ENCODE measurements at regions not wholly inside any gene's neighbourhood (a gene's known extent, or its start where the extent isn't known, plus 50 kb on each side); places are given as distances from the start of the nearest gene placed in this dataset.

DNA sequence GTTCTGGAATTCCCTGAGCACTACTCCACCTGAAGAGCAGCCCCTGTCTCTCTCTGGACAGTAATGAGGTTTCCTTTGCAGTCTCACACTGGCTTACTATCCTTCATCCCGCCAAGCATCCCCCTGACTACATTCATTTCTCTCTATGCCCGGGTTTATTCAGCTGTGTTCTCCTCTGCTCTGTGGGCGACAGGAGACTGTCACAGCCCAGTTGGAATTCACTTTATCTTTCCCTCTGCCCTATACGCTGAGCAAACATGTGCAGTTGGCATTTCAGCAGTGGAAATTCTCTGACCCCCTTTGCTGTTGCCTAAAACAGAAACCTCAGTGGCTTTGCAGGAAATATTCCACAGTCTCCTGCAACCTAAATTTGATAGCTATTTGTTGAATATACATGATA lies 83.5 kb upstream of the MAX start:
- ATAC-seq (ENCODE audit: low FRiP score in 2 of 2) (no peak), DNase-seq (no peak)
- TF ChIP-seq POLR2AphosphoS5 (IDR thresholded peaks at IDR 0.05), result no peak
- no peak for TF ChIP-seq CTCF (IDR thresholded peaks at IDR 0.05)
- TF ChIP-seq EP300 (IDR thresholded peaks at IDR 0.05), result no peak
- TF ChIP-seq POLR2A (IDR thresholded peaks at IDR 0.05), result no peak
- no peak overlapping the region for H3K4me3 ChIP-seq
- H3K27ac ChIP-seq, result no peak overlapping the region
- no peaks in the 10 kb centered on the region for H3K36me3 ChIP-seq
- peaks cover 5 to 11% (median 10%) of the 10 kb centered on the region in 4 donors for H3K9me3 ChIP-seq
- H3K4me1 ChIP-seq, result no peaks in the 10 kb centered on the region
- 62 to 78% methylated on average over 4 of the region's 4 CpGs for WGBS, 2 donors
- no peaks in the 10 kb centered on the region for H3K27me3 ChIP-seq

DNA sequence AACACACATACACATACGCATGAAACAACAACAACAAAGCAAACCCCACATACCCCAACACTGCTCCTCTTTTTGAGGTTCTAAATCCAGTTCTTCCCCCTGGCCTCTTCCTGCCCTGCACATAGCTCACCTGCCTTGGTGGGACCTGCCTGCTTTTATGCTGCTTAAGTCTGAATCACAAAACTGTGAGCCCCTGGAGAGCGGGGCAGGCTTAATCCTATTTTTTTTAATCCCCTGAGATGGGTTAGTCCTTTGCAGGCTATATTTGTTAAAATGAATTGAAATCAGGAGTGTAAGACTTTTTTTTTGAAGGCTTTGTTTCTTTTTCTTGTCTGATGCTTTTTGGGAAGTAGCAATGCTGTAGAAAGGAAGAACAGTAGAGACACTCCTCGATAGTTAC lies 84.6 kb upstream of the MAX start:
- no peaks in the 10 kb centered on the region for H3K36me3 ChIP-seq
- TF ChIP-seq EP300 (IDR thresholded peaks at IDR 0.05), result no peak
- TF ChIP-seq POLR2AphosphoS5 (IDR thresholded peaks at IDR 0.05), result no peak
- TF ChIP-seq CTCF (IDR thresholded peaks at IDR 0.05), result no peak
- TF ChIP-seq POLR2A (IDR thresholded peaks at IDR 0.05), result no peak
- DNase-seq (no peak), ATAC-seq (ENCODE audit: low FRiP score in 2 of 2) (no peak)
- peaks cover 4 to 8% (median 7%) of the 10 kb centered on the region in 4 donors for H3K9me3 ChIP-seq
- 80 to 85% methylated on average over 3 of the region's 3 CpGs for WGBS, 2 donors
- no peak overlapping the region for H3K27ac ChIP-seq
- no peaks in the 10 kb centered on the region for H3K27me3 ChIP-seq
- no peak overlapping the region for H3K4me3 ChIP-seq
- H3K4me1 ChIP-seq, result no peaks in the 10 kb centered on the region

DNA sequence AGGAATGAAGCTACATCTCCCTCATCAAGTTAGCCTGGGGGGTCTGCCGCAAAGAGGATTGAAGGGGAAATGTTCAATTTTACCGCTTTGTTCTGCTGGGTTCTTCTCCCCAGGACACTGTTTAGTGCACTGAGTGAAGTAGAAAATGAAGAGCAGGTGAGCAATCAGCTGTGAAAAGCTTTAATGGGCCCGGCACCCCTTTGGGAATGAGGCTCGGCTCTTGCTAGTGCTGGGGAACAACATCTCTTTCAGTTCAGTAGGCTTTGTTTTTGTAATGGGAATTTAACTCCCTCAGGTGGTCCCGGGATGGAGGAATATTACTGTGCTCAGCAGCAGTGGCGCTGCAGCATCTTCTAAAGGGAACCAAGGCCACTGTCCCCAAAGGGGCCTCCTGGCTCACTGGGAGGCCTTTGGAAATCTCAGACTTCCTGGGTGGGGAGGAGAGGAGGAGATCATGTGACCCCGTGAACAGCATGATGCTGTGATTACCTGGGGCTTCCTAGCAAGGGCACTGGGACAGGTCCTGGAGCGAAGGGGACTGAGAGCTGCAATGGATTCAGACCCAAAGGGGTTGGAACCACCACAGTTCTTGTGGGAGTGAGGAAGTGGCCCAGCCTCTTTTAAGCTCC lies 85.2 kb upstream of the MAX start:
- no peak overlapping the region for H3K27ac ChIP-seq
- H3K9me3 ChIP-seq, result peaks cover 0 to 2% (median under 1%) of the 10 kb centered on the region in 4 donors
- no peak overlapping the region for H3K4me3 ChIP-seq
- no peaks in the 10 kb centered on the region for H3K36me3 ChIP-seq
- TF ChIP-seq EP300 (IDR thresholded peaks at IDR 0.05) (no peak), POLR2AphosphoS5 (IDR thresholded peaks at IDR 0.05) (no peak), CTCF (IDR thresholded peaks at IDR 0.05) (no peak), POLR2A (IDR thresholded peaks at IDR 0.05) (no peak)
- ATAC-seq (ENCODE audit: low FRiP score in 2 of 2) (no peak), DNase-seq (no peak)
- 66 to 86% methylated on average over 8 of the region's 8 CpGs for WGBS, 2 donors
- H3K4me1 ChIP-seq, result no peaks in the 10 kb centered on the region
- H3K27me3 ChIP-seq, result no peaks in the 10 kb centered on the region

GRCh38 chr14:65190312-65190711 lies 88.0 kb upstream of the MAX start:
- 65 to 76% methylated on average over 4 of the region's 4 CpGs for WGBS, 2 donors
- H3K4me1 ChIP-seq, result no peaks in the 10 kb centered on the region
- H3K36me3 ChIP-seq, result no peaks in the 10 kb centered on the region
- TF ChIP-seq CTCF (IDR thresholded peaks at IDR 0.05), result no peak
- TF ChIP-seq EP300 (IDR thresholded peaks at IDR 0.05), result no peak
- no peak for TF ChIP-seq POLR2A (IDR thresholded peaks at IDR 0.05)
- TF ChIP-seq POLR2AphosphoS5 (IDR thresholded peaks at IDR 0.05), result no peak
- H3K27ac ChIP-seq, result no peak overlapping the region
- no peak overlapping the region for H3K4me3 ChIP-seq
- no peaks in the 10 kb centered on the region for H3K27me3 ChIP-seq
- H3K9me3 ChIP-seq, result no peaks in the 10 kb centered on the region
- DNase-seq (no peak), ATAC-seq (ENCODE audit: low FRiP score in 2 of 2) (no peak)

DNA sequence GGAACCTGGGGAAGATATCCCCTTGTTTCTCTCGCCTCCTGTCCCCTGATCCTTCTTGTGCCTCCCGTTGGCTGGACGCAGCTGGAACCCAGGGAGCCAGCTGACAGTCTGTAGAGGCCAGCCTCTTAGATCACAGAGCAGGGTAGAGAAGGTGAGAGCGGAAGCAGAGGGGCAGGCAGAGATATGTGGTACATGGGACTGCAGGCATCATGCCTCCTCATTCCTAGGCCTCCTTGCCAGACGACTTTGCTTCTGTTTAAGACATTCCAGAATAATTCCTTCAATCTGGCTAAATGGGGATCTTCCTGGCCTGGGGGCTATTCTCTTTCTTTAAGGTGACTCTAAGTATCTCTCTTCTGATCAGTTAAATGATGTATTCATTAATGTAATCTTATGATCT lies 89.4 kb upstream of the MAX start:
- DNase-seq, result no peak
- Histone ChIP-seq H3K4me1 (no peaks in the 10 kb centered on the region), H3K27me3 (no peaks in the 10 kb centered on the region), H3K4me3 (no peak overlapping the region), H3K27ac (no peak overlapping the region), H3K9me3 (no peaks in the 10 kb centered on the region), H3K36me3 (no peaks in the 10 kb centered on the region)
- no peak for TF ChIP-seq POLR2AphosphoS5 (IDR thresholded peaks at IDR 0.05)
- TF ChIP-seq POLR2A (IDR thresholded peaks at IDR 0.05), result no peak
- TF ChIP-seq CTCF (IDR thresholded peaks at IDR 0.05), result no peak
- no peak for TF ChIP-seq EP300 (IDR thresholded peaks at IDR 0.05)
- WGBS, 2 donors, result 75 to 85% methylated on average over 5 of the region's 5 CpGs
- no peak for ATAC-seq (ENCODE audit: low FRiP score in 2 of 2)

Measured in upper lobe of left lung (tissue), 6 donors.